ENCODE measurements at regions not wholly inside any gene's neighbourhood (a gene's known extent, or its start where the extent isn't known, plus 50 kb on each side); places are given as distances from the start of the nearest gene placed in this dataset.

DNA sequence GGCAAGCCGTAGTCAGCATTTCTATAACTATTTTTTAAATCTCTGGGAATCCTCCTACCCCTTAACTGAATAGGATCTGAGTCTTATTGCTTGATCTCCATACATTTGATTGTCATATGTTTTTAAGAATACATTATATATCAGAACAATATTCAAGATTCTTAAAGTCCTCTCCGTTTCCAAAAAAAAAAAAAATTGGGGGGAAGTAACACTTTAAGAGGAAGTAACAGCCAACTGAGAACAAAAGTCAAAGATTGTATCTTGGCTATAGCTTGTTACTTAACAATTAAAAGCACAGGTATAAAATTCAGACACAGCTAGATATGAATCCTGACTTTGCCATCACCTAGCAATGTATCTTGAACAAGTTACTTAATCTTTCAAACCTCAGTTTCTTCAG, 169.9 kb upstream of the ADO start:
- DNase-seq = no peak

DNA sequence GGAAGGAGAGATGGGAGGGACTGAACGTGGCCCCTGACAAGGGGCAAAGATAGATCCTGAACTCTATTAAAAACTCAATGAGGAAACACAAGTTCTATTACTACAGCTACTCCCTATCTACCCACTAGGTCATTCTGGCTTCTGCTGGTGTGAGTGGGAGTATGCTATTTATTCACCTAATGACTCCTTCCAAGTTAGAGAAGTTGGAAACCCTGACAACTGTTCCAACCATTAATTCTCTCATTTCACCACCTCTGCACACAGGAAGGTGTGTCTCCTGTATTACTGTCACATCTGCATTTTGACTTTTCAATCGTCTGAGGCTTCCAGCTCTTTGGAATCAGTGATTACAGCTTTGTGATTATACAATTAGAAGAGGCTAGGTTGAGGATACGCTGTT, 169.4 kb upstream of the ADO start:
- no peak for DNase-seq

DNA sequence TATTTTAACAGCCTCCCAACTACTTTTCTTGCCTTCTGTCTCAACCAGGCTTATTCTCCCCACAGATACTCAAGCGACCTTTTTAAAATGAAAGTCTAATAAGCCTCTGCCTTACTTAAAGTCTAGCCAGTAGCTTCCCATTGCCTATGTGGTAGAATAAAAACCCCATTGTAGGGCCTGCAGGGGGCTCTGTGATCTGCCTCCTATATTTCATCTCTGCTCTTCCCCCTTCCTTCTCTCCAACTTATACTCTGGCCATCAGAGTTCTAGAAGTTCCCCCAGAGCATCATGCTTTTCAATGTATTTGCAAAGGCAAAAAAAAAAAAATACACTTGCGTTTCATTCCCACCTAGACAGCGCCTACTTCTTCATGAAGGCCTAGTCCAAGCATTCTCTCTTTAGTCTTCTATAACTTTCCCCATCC, 167.7 kb upstream of the ADO start:
- DNase-seq = no peak

DNA sequence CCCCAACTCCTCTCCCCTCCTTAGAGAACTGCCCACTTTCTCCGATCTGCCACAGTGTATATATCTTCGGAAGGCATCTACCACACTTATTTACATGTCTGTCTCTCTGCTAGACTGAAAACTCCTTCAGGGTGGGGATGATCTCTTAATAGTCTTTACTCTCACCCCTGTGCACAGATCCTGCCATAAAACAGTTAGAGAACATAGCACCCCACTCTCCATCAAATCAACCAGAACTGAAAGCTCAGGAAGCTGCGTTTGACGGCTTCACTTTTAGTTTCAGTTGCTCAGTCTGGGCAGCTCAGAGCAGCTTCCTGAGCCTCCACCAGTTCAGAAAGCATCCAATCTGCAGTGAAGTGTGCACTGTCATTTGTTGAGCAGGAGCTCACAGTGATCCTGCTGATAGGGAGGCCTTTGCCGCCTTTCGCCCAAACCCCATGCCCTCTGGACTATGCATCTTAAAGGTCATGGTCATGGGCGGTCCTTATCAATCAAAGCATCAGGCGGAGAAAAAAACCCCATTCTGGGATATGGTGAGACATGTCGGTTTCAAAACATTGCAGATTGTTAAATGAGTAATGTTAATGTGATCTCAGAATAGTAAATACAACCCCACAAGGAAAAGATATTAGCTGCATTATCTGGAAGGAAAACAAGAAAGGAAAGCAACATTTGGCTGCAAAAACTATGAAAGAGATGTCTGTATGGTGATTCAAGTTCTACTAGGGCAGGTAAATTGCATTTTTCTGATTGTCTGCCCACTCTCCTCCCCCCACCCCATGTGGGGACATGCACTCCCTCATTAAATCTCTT, 167.1 kb upstream of the ADO start:
- DNase-seq = no peak

DNA sequence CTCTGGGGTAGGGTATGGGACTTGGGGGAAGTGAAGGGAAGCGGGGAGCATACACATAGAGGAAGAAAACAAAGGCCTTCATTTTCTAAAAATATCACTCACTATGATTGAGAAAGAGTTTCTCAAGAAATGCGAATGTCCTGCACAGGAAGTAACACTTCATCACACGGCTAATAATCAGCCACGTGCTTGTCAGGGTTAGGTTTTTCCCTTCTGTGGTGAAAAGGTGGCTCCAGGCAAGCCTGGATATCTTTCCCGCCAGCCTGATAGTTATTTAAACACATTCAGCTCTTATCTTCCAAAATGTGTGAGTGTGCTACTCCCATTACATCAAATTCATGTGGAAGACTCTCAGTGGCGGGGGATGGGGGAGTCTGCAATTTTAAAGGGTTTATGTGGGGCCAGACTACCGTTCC, 166.4 kb upstream of the ADO start:
- no peak for DNase-seq

DNA sequence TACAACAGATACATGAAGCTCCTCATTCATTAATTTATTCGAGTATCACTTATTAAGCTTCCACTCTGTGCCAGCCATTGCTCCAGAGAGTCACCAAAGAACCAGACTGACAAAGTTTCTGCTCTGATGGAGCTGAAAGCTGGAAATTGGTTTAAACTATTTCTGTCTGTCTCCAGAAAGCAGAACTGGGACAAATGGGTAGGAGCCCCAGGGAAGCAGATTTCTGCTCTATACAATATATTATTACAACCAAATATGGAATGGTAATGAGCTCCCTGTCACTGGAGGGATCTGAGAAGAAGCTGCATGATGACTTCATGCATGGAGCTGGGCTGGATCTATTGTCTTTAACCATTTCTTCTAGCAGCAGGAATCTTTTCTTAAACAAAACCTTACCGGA, 165.4 kb upstream of the ADO start:
- DNase-seq = no peak

DNA sequence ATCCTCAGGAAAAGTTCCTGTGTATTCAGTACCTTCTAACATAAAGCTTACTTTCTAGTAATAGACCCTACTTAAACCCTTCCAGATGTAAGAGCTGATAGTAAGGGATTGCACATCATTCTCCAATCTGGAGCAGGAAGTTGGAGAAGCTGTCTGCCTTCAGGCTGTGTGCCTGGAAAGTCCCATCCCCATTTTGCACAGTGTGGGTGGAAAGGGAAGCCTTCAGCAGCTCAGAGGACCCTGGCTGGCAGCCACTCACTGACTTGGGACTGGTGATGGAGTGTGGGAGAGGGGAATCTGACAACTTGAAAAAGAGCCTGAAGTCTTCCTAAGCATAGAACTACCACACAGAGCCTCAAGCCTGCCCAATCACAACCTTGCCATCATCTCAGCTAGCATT, 164.1 kb upstream of the ADO start:
- DNase-seq = no peak

DNA sequence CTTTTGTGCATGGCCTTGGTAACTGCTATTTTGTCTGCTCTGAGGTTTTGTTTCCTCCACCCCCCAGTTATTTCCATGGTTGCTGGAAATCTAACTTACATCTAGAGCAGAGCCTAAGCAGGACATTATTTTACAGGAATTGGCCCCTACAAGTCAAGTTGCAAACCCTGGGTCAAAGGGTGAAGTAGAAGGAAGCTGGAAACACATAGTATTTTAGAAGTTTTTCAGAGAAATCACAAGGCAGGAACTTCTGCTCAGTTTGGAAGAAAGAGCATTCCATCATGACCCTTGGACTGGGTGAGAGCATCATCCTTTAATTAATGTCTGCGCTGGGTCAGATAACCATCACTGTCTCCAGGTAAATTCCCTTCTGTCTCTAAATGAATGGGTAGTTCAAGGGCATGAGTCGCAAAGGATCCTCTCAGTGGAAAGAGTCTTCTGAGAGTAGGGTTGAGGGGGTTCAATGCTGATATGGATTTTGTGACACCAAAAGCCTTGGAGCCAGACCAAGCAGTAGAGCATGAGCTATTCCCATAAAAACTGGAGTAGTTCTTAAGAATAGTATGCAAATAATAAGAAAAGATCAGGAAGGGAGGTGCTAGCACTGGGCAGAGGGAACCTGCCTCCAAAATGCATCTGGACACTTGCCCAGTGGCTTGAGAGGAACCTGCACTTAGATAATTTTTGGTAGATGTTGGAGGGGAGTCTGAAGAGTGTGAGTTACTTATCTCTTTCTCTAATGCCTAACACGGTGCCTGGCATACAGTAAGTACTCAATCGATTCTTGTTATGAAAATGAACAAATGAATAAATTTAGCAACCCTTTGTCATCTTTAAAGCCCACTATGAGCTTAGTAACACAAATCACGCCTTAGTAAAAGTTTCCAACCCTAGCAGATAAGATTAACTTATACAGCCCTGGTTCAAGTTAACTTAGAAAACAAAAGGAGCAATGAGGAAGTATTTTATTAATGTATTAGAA, 160.6 kb upstream of the ADO start:
- DNase-seq = no peak

DNA sequence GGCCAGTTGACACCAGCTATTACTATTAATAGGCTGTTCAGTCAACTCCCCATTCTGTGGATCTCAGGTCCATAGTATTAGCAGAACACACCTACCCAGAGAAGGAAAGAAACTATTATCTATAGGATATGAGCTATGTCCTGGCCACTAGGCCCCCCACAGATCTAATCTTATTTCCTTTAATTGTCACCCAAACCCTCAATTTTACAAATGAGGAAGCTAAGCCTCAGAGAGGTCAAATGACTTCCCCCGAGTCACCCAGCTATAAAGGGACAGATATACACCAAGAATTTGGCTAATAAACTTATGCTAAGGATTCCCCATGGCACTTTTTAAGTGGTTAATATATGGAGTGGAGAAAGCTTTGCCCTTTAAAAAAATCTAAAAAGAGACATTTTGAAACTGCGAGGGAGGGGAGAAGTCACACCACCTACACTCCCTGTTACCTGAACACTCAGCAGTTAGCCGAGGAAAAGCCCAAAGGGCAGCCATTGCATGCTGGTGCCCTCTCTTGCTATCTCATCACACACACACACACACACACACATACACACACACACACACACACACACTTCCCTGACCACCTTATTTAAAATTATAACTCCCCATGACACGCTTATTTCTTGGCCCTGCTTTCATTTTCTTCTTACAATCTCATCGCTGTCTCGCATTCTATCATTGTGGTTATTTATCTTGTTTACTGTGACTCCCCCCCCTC, 157.0 kb upstream of the ADO start:
- DNase-seq = no peak

DNA sequence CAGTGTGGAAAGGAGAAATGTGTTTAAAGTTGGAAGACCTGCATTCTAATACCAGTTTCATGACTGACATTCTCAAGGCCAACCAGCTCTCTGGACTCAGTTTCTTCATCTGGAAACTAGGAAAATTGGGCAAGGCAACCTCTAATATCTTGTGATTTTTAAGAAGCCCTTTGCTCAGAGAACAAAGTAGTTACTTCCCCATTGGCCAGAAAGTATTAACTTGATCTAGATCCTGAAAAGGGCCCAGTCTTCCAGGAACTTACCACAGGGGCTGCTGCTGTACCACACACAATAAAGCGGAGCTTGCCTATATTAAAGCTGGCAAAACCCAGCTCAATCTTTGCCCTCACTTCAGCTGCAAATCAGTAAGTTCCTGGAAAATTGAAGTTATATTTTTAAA, 155.6 kb upstream of the ADO start:
- no peak for DNase-seq

DNA sequence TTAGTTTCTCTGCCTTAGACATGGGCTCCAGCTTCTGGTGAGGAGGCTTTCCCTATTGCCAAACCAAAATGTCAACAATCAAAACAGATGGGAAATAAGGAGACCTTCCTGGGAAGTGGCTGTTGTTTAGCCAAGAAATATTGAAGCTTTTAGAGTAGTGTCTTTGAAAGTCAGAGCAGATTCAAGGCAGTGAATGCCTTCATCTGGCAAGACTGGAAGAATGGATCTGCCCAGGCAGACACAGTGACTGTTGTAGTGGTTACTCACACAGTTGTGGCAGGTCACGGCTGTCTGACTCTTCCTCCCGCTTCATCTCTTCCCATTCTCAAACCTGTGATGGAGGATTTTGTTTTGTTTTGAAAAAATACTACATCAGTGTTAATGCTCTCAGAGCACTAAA, 154.1 kb upstream of the ADO start:
- DNase-seq = no peak

DNA sequence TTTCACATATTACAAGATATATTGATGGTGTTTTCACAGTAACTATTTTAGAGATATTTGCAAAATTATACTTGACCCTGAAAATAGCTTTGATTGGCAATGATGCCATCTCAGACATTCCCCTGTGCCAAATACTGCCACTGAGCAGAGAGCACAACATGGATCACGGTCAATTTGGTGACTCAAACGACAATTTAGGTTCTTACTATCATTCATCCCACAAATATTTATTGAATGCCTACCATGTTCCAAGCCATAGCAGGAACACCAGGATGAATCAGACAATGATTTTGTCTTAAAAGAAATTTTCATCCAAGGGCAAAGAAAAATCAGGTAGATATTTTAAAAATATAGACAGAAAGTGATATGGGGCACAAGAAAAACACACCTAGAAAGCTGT, 153.2 kb upstream of the ADO start:
- no peak for DNase-seq

DNA sequence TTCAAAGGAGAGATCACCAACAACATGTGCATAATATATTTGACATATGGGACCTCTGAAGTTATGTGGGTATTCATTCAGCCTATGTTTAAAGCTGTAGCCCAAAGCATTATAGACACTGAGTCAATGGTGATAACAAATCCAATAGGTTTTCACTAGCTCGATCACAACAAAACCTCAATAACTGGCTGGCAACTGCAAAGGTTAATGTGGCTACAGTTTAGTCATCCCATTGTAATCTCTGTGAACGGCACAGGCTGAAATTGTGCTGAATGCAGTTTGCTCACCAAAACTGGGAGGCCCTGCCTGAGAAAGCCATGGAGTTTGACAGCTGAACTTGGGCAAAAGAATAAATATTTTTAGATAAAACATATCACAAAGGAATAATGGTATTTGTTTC, 152.4 kb upstream of the ADO start:
- no peak for DNase-seq

DNA sequence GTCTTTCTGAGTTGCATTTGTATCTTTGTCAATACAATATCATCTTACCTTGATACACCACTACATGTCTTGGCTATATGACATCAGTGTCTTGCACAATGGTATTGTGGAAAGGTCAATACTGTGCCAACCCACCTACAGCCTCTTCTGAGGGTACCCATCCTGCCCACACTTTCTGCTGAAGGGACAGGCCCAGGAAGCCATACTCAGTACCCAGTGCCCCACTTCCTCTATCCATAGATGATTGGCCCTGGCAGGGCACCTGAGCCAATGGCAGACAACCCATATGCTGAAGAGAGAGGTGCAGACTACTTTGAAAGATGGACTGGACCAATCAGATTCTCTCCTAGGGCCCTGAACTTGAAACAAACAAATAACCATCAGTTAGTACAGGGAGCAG, 152.0 kb upstream of the ADO start:
- no peak for DNase-seq

DNA sequence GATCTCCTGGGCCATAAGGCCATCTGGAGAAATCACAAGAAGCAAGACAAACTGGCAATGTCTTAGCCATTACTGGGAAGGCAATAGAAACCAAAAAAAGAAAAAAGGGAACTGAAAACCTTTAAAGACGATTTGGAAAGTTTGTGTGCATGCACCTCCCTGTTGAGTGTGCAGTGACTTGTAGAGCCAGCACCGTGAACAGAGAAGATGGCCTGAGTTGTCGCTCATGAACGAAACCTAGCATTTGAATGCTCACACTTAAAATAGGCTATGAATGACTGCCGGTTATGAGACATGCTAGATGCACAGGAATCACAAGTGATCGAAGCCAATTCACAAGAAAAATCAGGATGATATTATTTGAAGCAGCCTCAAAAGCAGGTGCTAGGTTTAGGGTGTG, 151.3 kb upstream of the ADO start:
- DNase-seq = no peak

DNA sequence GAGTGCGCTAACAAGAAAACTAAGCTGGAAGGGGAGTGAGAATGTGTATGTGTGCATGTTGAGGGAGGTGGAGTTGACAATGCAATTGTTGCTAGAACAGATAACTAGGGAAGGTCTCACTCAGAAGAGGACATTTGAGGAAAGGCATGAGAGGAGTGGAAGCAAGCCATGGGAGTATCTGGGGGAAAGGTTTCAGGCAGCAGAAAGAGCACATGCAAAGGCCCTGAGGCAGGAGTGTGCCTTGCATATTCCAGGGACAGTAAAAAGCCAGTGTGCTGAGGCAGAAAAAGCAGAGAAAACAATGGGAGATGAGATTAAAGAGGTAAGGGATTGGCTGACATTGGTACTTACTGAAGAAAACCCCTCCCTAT, 149.6 kb upstream of the ADO start:
- DNase-seq = no peak

DNA sequence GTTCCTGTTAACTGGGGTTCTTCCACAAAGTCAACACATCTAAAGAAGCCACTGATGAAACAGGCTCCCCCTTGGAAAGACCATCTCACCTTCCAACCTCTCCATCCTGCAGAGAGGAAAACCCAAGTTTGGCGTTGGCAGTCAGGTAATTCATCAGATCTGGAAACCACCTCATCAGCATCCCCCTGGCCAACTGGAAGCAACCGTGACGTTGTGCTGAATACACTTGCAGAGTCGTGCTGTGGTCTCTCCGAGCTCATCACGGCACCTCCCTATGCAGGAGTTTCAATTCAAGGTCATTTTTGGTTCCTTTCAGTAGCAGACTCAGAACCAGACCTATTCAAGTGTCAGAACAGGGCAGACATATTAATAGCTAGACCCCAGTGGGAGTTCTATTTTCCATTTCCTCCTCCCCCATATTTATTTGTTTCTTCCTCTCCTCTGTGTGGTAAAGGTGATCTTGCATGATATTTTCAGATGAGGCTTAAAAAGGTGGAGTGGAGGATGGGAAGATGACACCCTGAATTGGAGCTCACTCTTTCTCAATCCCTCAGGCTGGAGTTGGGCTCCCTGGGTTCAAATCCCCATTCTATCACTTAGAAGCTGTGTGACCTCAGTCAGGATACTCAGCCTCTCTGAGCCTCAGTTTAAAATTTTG, 149.1 kb upstream of the ADO start:
- DNase-seq = no peak

DNA sequence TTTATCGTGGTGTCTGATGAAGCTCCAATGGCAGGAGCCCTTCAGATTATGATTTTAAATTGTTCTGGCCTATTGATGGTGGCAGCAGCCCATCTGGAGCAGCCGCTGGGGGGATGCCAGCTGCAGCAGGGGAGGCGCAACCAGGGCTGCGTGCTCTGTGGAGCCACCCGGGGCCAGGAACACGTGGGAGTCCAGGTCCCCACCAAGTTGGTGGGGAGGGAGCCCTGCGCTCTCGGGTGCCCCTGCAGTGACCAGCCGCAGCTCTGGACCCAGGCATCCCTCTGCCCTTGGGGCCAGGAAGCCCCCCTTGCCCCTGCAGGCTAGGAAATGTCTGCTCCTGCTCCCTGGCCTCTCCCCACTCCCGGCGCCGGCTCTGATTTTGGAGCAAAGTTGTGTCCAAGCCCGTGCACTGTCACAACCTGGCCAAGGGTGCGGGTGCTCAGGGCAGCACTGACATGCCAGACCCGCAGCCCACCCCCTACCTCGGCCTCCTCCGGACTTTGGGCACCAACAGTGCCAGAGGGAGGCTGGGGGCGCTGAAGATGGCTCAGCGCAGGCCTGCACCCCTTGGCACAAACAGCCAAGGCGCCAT, 147.2 kb upstream of the ADO start:
- no peak for DNase-seq

DNA sequence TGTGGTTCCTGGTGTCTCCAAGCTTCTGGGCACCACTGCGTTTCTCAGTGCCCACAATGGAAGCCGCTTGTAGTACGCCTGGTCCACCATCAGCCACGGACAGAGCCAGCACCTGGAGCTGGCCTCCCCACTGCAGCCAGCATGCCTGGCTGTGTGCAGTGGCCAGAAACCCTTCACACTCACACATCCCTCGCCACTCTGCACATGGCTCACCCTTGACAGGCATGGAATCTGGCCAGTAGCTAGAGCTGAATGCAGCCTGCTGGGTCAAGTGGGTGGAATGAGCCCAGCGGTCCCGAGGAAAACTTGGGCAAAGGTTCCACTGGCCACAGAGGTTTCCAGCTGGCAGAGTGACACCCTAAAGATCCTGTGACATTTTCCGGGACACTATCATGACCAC, 146.0 kb upstream of the ADO start:
- DNase-seq = no peak

DNA sequence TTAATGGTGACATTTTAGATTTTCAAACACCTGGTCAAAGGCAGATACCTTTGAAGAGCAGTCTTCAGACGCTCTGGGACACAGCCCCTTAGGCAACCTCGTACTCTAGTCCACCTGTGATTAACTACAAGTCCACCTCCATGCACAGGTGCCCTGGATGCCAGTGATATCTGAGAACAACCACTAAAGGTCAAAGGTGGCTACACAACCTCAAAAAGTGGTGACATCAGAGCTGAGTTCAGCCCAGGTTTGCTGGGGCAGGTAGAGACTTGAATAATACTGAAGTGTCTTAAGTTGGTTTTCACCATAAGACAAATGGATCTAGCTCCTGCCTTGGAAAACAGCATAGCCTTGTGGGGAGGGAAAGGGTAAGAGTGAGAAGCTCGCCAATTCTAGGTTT, 143.4 kb upstream of the ADO start:
- no peak for DNase-seq

DNA sequence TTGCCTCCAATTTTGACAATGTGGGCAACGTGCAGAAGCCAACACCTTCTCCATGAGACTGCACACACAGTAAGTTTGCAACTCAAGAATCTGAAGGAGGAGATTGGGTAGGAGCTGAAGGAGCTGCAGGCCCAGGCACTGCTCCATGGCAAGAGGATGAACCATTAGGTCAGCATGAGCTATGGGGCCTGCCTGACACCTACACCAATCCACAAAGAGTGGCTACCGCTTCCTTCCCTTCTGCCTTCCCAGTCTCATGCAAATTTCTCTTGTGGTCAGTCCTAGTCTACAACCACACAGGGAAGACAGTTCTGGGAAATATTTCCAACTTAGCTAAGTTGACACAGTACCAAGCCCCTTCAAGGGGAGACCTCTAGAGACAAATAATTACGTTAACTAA, 142.0 kb upstream of the ADO start:
- no peak for DNase-seq

DNA sequence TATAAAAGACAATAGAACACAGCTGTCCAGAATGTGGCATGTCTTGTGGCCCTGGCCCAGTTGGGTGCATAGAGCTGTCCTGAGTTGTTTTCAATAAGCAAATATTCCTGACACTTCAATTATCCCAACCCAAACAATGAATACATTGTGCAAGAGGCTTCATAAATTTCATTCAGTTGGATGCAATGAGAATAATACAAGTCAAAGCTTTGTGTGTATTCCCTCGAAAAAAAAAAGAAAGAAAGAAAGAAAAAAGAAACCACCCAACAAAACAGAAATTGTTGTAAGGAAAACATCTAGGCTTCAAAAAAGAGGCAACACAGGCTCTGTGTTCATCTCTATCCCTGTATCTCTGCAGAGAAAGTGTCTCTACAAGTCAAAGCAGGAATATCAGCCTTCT, 138.7 kb upstream of the ADO start:
- DNase-seq = no peak

DNA sequence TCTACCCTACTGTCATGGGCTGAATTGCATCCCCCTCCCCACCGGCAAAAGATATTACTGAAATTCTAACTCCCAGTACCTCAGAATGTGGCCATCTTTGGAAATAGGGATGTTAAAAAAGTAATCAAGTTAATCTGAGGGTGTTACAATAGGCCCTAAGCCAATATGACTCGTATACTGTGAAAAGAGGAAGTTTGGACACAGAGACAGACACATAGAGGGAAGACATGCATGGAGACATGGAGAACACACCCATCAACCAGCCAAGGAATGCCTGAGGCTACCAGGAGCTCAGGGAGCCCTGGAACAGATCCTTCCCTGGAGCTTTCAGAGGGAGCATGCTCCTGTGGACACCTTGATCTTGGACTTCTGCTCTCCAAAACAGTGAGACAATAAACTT, 138.2 kb upstream of the ADO start:
- no peak for DNase-seq
